ENCODE measurements at regions not wholly inside any gene's neighbourhood (a gene's known extent, or its start where the extent isn't known, plus 50 kb on each side); places are given as distances from the start of the nearest gene placed in this dataset.
"Not testable (repeated sequence)": the region's sequence is repeated elsewhere in the genome, so short reads cannot be mapped to it uniquely, and the experiment has no call there.

GRCh38 chr5:136924490-136924889 lies 559.1 kb upstream of the TRPC7 start:
- DNase-seq: no peak

GRCh38 chr5:136910625-136911024 lies 545.3 kb upstream of the TRPC7 start:
- DNase-seq: no peak

- DNase-seq: no peak
These were observed 544.6 kb upstream of the TRPC7 start for GRCh38 chr5:136909906-136910305.

- DNase-seq: no peak
These were observed 542.0 kb upstream of the TRPC7 start for GRCh38 chr5:136907371-136907770.

- no peak for DNase-seq
These were observed 541.2 kb upstream of the TRPC7 start for GRCh38 chr5:136906545-136906944.

GRCh38 chr5:136905571-136905970 lies 540.2 kb upstream of the TRPC7 start:
- no peak for DNase-seq

GRCh38 chr5:136894070-136894469 lies 528.7 kb upstream of the TRPC7 start:
- no peak for DNase-seq

- DNase-seq: no peak
These were observed 526.7 kb upstream of the TRPC7 start for GRCh38 chr5:136892000-136892399.

GRCh38 chr5:136891175-136891972 lies 526.0 kb upstream of the TRPC7 start:
- DNase-seq: no peak

- no peak for DNase-seq
These were observed 525.2 kb upstream of the TRPC7 start for GRCh38 chr5:136890431-136891148.

- DNase-seq: no peak
These were observed 521.3 kb upstream of the TRPC7 start for GRCh38 chr5:136886608-136887007.

- DNase-seq: no peak
These were observed 499.6 kb upstream of the TRPC7 start for GRCh38 chr5:136864960-136865359.

- no peak for DNase-seq
These were observed 491.3 kb upstream of the TRPC7 start for GRCh38 chr5:136856648-136857047.

- DNase-seq: no peak
These were observed 488.6 kb upstream of the TRPC7 start for GRCh38 chr5:136853971-136854370.

GRCh38 chr5:136840601-136841000 lies 475.3 kb upstream of the TRPC7 start:
- no peak for DNase-seq

- no peak for DNase-seq
These were observed 470.7 kb upstream of the TRPC7 start for GRCh38 chr5:136836093-136836492.

- no peak for DNase-seq
These were observed 455.5 kb upstream of the TRPC7 start for GRCh38 chr5:136820848-136821247.

GRCh38 chr5:136819526-136820302 lies 454.4 kb upstream of the TRPC7 start:
- DNase-seq: no peak

GRCh38 chr5:136816327-136816726 lies 451.0 kb upstream of the TRPC7 start:
- DNase-seq: no peak

- no peak for DNase-seq
These were observed 449.5 kb upstream of the TRPC7 start for GRCh38 chr5:136814619-136815378.

GRCh38 chr5:136812270-136812669 lies 446.9 kb upstream of the TRPC7 start:
- not testable (repeated sequence) for DNase-seq

- no peak for DNase-seq
These were observed 446.2 kb upstream of the TRPC7 start for GRCh38 chr5:136811551-136811950.

GRCh38 chr5:136811086-136811485 lies 445.7 kb upstream of the TRPC7 start:
- DNase-seq: no peak

Data from NCI-H748 treated with DMSO at 0.1 percent for 48 hours (cell line).